Bronchial epithelial cell (primary cell): ENCODE measurements at regions not wholly inside any gene's neighbourhood (a gene's known extent, or its start where the extent isn't known, plus 50 kb on each side); places are given as distances from the start of the nearest gene placed in this dataset.

Source experiments
- DNase-seq: peaks from one replicate; pipeline ENCODE4 v3.0.0-alpha.2; 2010; ENCODE audit warnings: low read depth
- FAIRE-seq: peaks from 2 replicates; lab custom pipeline; 2011; peaks lifted over from hg19 to GRCh38; lab: Jason Lieb, UNC
- H3K27me3 ChIP-seq: 2 replicates; pipeline ENCODE4 v1.5.1; 2011; ENCODE audit warnings: low read length; ENCODE audit not compliant: control insufficient read depth, insufficient read depth
- H3K36me3 ChIP-seq: 2 replicates; pipeline ENCODE4 v1.5.1; 2011; ENCODE audit warnings: low read length; ENCODE audit not compliant: control insufficient read depth, insufficient read depth
- H3K4me3 ChIP-seq: 2 replicates; pipeline ENCODE4 v1.5.1; 2011; ENCODE audit warnings: mild to moderate bottlenecking, low read depth, low read length, control low read depth
- CTCF ChIP-seq: IDR thresholded peaks from 2 replicates; pipeline ENCODE4 v1.5.1; 2011; ENCODE audit warnings: mild to moderate bottlenecking, moderate library complexity, low read length, control low read depth, inconsistent platforms; ENCODE audit not compliant: insufficient read depth, severe bottlenecking

- no peaks in the 10 kb centered on the region for H3K36me3 ChIP-seq
- FAIRE-seq, result no peak
These were observed 642.6 kb downstream of the SQOR start for GRCh38 chr15:46277451-46277850.

GRCh38 chr15:46278062-46278461, 643.2 kb downstream of the SQOR start:
- no peak for FAIRE-seq

More at GRCh38 chr15:46277451-46277850, 642.6 kb downstream of the SQOR start:
- no peaks in the 10 kb centered on the region for H3K27me3 ChIP-seq
- no peak for DNase-seq
- TF ChIP-seq CTCF, result no peak
- no peak overlapping the region for H3K4me3 ChIP-seq

DNA sequence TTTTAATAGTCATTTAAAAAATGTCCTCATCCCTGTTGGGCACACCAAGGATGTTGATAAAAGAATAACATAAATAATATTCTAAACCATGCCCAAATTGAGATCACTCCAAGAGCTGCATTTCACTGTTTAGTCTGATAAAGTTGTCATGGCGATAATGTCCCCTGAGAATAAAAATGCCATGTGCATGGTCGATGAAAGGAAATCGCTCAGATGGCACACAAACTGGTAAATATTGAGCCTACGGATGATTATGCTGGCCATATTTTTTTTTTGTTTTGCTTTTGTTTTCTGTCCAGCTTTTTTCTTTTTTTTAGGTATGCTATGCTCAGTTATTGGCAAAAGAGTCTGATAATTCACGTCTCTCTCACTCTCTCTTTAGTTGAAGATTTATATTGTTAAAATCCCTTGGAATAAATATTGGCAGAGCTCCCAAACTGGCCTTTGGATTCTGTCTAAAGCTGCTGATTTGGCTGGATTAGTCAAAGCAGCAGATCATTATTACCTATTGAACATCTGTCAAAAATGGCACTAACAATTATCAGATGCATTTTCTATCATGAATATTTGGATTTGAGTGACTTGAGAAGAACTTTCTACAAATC, 643.8 kb downstream of the SQOR start:
- DNase-seq (no peak), FAIRE-seq (no peak)
- no peaks in the 10 kb centered on the region for H3K36me3 ChIP-seq
- no peaks in the 10 kb centered on the region for H3K27me3 ChIP-seq
- H3K4me3 ChIP-seq, result no peak overlapping the region
- no peak for TF ChIP-seq CTCF

More at GRCh38 chr15:46278062-46278461, 643.2 kb downstream of the SQOR start:
- Histone ChIP-seq H3K36me3 (no peaks in the 10 kb centered on the region), H3K27me3 (no peaks in the 10 kb centered on the region), H3K4me3 (no peak overlapping the region)
- TF ChIP-seq CTCF, result no peak
- DNase-seq, result no peak

GRCh38 chr15:46280762-46281542, 646.1 kb downstream of the SQOR start:
- TF ChIP-seq CTCF, result no peak
- DNase-seq (peak; percentile 13), FAIRE-seq (no peak)
- Histone ChIP-seq H3K27me3 (no peaks in the 10 kb centered on the region), H3K4me3 (no peak overlapping the region), H3K36me3 (no peaks in the 10 kb centered on the region)

DNA sequence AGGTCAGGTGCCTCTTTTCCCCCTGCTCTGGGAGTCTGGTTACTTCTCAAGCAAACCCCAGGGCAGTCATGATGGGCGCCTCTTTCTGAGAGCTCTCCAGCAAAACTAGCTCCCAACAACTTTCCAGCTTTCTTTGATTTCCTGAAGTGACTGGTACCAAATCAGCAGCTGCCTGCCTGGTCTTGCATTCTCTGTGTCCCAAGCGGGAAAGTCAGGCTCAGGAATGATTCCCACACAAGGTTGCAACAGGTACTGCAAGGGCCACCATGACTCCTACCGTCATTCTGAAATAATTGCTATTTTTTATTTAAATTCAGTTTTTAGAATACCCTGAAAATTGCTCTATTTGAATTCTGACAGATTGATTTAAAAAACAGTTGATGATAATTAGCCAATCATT, 658.7 kb downstream of the SQOR start:
- DNase-seq (peak; percentile 9), FAIRE-seq (no peak)
- no peaks in the 10 kb centered on the region for H3K27me3 ChIP-seq
- no peak overlapping the region for H3K4me3 ChIP-seq
- H3K36me3 ChIP-seq, result no peaks in the 10 kb centered on the region
- no peak for TF ChIP-seq CTCF
